ENCODE measurements at regions not wholly inside any gene's neighbourhood (a gene's known extent, or its start where the extent isn't known, plus 50 kb on each side); places are given as distances from the start of the nearest gene placed in this dataset.

DNA sequence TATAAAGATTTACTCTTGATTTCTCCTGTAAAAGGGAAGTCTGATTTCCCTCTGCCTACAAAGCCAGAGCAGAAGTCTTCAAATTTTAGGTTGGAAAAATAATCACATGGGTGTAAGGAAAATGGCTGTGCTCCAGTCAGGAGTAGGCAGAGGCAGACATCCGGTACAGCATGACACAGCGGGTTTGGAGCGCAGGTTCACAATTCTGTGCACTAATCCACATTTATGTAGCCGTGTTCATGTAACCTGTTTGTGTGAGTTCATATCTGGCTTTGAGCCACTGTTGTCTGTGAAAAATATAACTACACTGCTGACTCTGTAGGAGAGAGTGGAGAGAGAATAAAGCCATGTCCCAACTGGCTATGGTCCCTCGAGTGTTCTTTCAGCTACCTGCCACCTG lies 248.0 kb downstream of the CASP12 start:
- POLR2A ChIA-PET (ENCODE audit: low non-redundant PET) = no interaction called here
- H3K27ac ChIP-seq = no peak overlapping the region
- TF ChIP-seq, protein P1, sequence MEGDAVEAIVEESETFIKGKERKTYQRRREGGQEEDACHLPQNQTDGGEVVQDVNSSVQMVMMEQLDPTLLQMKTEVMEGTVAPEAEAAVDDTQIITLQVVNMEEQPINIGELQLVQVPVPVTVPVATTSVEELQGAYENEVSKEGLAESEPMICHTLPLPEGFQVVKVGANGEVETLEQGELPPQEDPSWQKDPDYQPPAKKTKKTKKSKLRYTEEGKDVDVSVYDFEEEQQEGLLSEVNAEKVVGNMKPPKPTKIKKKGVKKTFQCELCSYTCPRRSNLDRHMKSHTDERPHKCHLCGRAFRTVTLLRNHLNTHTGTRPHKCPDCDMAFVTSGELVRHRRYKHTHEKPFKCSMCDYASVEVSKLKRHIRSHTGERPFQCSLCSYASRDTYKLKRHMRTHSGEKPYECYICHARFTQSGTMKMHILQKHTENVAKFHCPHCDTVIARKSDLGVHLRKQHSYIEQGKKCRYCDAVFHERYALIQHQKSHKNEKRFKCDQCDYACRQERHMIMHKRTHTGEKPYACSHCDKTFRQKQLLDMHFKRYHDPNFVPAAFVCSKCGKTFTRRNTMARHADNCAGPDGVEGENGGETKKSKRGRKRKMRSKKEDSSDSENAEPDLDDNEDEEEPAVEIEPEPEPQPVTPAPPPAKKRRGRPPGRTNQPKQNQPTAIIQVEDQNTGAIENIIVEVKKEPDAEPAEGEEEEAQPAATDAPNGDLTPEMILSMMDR (conservative IDR thresholded peaks at IDR 0.05; ENCODE audit: low read depth) = no peak
- CTCF ChIA-PET = no interaction called here
- DNase-seq (ENCODE audit: low spot score) = no peak

DNA sequence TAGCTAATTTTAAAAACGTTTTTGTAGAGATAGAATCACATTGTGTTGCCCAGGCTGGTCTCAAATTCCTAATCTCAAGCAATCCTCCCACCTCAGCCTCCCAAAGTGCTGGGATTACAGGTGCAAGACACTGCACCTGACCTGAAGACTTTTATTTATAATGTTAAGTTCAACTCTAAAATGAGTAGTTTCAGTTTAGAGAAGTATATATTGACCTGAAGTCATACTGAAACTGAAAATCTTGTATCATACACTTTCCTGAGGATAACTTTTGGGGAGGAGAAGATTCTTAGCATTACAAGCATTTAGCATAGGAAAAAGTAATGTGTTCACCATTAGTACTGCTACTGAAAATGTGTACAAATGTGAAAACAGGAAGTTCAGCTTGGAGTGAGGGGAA lies 249.3 kb downstream of the CASP12 start:
- DNase-seq (ENCODE audit: low spot score) = no peak
- ChIA-PET POLR2A (ENCODE audit: low non-redundant PET) (no interaction called here), CTCF (no interaction called here)
- no peak overlapping the region for H3K27ac ChIP-seq
- TF ChIP-seq, protein P1 (conservative IDR thresholded peaks at IDR 0.05; ENCODE audit: low read depth) = no peak

DNA sequence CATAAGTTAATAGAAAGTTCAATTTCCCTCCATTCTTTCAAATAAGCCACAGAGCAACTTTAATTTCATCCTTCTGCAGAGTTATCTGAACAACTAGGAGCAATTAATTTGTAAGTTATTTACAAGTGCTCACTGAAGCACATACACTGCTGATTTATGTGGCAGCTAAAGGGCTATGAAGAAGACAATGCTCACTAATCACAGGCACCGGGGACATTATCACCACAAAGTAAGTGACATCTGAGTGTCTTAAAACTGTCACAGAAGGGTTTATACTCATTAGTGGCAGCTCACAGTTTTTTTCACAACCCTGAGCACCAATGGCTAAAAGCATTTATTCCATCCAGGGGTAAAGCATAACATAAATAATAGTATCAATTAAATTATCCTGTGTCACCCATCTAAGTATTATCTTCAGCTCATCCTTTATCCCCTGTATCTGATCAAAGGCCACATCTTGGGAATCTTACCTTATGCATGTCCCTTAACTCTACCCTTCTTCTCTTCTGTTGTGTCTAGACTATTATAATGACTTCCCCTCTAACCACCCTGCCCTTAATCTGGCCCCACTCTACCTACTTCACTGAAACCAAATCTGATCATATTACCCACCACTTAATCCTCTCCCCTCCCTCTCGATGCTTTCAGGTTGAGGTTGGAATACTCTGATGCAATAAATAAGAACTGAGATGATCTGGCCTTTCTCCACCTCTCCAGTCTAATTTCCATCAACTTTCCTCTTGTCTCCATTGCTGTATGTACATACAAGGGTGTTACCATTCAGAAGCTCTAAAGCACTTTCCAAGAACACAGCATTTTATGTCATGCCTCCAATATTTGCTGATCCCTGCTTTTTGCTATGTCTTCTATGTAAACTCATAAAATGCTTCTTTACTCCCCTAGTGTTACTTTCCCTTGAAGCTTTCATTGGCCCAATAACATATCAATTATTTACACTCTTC lies 252.7 kb downstream of the CASP12 start:
- H3K27ac ChIP-seq = no peak overlapping the region
- no peak for DNase-seq (ENCODE audit: low spot score)
- TF ChIP-seq, protein P1 (conservative IDR thresholded peaks at IDR 0.05; ENCODE audit: low read depth) = no peak
- ChIA-PET POLR2A (ENCODE audit: low non-redundant PET) (no interaction called here), CTCF (no interaction called here)

DNA sequence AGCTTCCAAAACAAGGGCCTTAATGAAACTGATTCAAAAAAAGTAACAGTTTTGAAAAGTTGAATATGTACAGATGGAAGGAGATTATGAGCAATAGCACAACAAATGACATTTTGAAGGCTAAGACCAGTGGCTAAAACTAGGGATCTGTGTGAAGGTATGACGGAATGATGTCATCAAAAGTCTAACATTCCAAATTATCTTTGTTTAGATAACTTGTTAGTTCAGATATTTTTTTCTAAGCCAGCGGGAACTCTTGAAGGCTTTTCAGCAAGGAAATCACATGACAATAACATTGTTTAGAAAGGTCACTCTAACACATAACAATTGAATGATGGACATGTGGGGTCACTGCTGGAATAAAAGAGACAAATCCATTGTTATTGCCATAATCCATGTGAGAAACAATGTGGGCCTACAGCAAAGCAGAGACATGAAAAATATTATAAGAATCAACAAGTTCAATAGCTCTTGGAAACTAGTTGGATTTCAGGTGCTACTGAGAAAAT lies 260.5 kb downstream of the CASP12 start:
- no peak overlapping the region for H3K27ac ChIP-seq
- TF ChIP-seq, protein P1 (conservative IDR thresholded peaks at IDR 0.05; ENCODE audit: low read depth) = no peak
- CTCF ChIA-PET = interaction anchor here (0.6 kb wide), 2 partner anchors 51 to 460 kb away, joined by 3 to 4 read pairs; no protein-coding TSS in a partner anchor
- DNase-seq (ENCODE audit: low spot score) = no peak
- POLR2A ChIA-PET (ENCODE audit: low non-redundant PET) = no interaction called here

DNA sequence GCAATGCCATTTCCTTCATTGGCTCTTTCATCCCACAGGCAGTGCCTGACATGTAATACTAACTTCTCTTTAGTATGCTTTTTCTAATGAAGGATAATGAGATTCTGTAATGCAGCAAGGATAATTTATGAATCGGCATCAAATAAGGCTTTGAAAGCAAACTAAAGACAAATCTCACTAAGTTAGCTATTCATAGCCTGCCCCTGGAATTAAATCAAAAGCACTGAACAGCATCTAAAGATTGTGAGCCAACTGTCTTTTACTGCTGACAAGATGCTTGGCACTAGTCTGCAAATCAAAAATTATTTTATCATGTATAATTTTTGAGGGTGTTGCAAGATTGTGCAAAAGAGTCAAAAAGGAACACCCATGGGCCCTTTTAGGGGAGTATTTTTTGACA lies 265.0 kb downstream of the CASP12 start:
- CTCF ChIA-PET = no interaction called here
- H3K27ac ChIP-seq = no peak overlapping the region
- TF ChIP-seq, protein P1 (conservative IDR thresholded peaks at IDR 0.05; ENCODE audit: low read depth) = no peak
- POLR2A ChIA-PET (ENCODE audit: low non-redundant PET) = no interaction called here
- no peak for DNase-seq (ENCODE audit: low spot score)

DNA sequence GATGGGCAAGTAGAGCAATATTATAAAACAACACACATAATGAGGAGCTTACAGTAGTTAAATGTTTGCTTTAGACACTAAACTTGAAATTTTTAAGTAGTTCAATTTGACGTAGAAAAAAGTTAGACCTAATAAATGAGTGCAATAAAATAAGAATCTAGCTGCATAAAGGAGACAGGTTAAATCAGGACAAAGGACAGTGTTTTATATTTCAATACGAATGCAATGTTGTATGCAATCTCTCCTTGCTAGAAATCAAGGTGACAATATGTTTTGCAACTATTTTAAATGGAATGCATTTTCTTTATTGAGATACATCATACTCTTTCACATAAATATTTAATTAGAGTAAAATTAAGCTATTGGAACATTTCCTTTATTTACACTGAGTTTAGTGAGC lies 267.9 kb downstream of the CASP12 start:
- DNase-seq (ENCODE audit: low spot score) = no peak
- TF ChIP-seq, protein P1 (conservative IDR thresholded peaks at IDR 0.05; ENCODE audit: low read depth) = no peak
- ChIA-PET POLR2A (ENCODE audit: low non-redundant PET) (no interaction called here), CTCF (interaction anchor here (0.6 kb wide), 1 partner anchor 24 kb away, joined by 3 read pairs; no protein-coding TSS in a partner anchor)
- no peak overlapping the region for H3K27ac ChIP-seq
